RWPE2 (cell line): ENCODE measurements at regions not wholly inside any gene's neighbourhood (a gene's known extent, or its start where the extent isn't known, plus 50 kb on each side); places are given as distances from the start of the nearest gene placed in this dataset.
A peak's percentile ranks its signal among the peaks of the same experiment; 100 is the strongest.
"Not testable (repeated sequence)": the region's sequence is repeated elsewhere in the genome, so short reads cannot be mapped to it uniquely, and the experiment has no call there.

Source experiments
- ATAC-seq: fragments of 200-7000 bp; cut with Tn5 transposase; 3 replicates; pipeline ENCODE4 v1.9.1; 2021; ENCODE audit warnings: low read depth
- DNase-seq: peaks from one replicate; pipeline ENCODE4 v3.0.0-alpha.2; 2020; ENCODE audit warnings: low spot score
- H3K27ac ChIP-seq: fragments of 450-650 bp; 2 replicates; pipeline ENCODE4 v1.5.1; 2017; ENCODE audit warnings: mild to moderate bottlenecking; ENCODE audit not compliant: poor library complexity, severe bottlenecking
- H3K27me3 ChIP-seq: fragments of 250-450 bp; sonication (Bioruptor Pico); 2 replicates; pipeline ENCODE4 v1.5.1; 2021; ENCODE audit warnings: mild to moderate bottlenecking, moderate library complexity; ENCODE audit not compliant: insufficient read depth, poor library complexity, severe bottlenecking
- H3K36me3 ChIP-seq: fragments of 250-450 bp; sonication (Bioruptor Pico); 2 replicates; pipeline ENCODE4 v1.5.1; 2020; ENCODE audit warnings: low read depth, mild to moderate bottlenecking, moderate library complexity
- H3K4me1 ChIP-seq: fragments of 250-450 bp; sonication (Bioruptor Pico); 2 replicates; pipeline ENCODE4 v1.5.1; 2021; ENCODE audit warnings: mild to moderate bottlenecking, moderate library complexity; ENCODE audit not compliant: insufficient read depth, poor library complexity, severe bottlenecking
- H3K4me3 ChIP-seq: fragments of 250-450 bp; sonication (Bioruptor Pico); 2 replicates; pipeline ENCODE4 v1.5.1; 2021; ENCODE audit warnings: mild to moderate bottlenecking, moderate library complexity; ENCODE audit not compliant: severe bottlenecking
- H3K9me3 ChIP-seq: fragments of 250-450 bp; sonication (Bioruptor Pico); 2 replicates; pipeline ENCODE4 v1.5.1; 2021; ENCODE audit warnings: mild to moderate bottlenecking, moderate library complexity; ENCODE audit not compliant: severe bottlenecking
- CTCF ChIP-seq: fragments of 450-650 bp; IDR thresholded peaks from one replicate; pipeline ENCODE4 v1.5.1; 2017; ENCODE audit warnings: mild to moderate bottlenecking, moderate library complexity; ENCODE audit not compliant: poor library complexity, severe bottlenecking

- Histone ChIP-seq H3K4me1 (no peaks in the 10 kb centered on the region), H3K27ac (no peak overlapping the region), H3K36me3 (no peaks in the 10 kb centered on the region), H3K27me3 (no peaks in the 10 kb centered on the region), H3K4me3 (no peak overlapping the region), H3K9me3 (no peaks in the 10 kb centered on the region)
- TF ChIP-seq CTCF: no peak
- DNase-seq (no peak), ATAC-seq (no peak)
Observed at GRCh38 chr4:78660559-78660958, 109.0 kb downstream of the ANXA3 start.

GRCh38 chr4:78661086-78661690, 109.6 kb downstream of the ANXA3 start:
- no peak for TF ChIP-seq CTCF
- no peaks in the 10 kb centered on the region for H3K36me3 ChIP-seq
- no peaks in the 10 kb centered on the region for H3K27me3 ChIP-seq
- H3K4me1 ChIP-seq: no peaks in the 10 kb centered on the region
- H3K9me3 ChIP-seq: no peaks in the 10 kb centered on the region
- no peak overlapping the region for H3K27ac ChIP-seq
- ATAC-seq: no peak
- no peak for DNase-seq
- H3K4me3 ChIP-seq: no peak overlapping the region

- no peaks in the 10 kb centered on the region for H3K9me3 ChIP-seq
- TF ChIP-seq CTCF: no peak
- H3K4me1 ChIP-seq: no peaks in the 10 kb centered on the region
- ATAC-seq (peak; percentile 40; the same call in 2 of the 3 replicates), DNase-seq (no peak)
- H3K4me3 ChIP-seq: no peak overlapping the region
- H3K36me3 ChIP-seq: no peaks in the 10 kb centered on the region
- H3K27ac ChIP-seq: no peak overlapping the region
- no peaks in the 10 kb centered on the region for H3K27me3 ChIP-seq
Observed at GRCh38 chr4:78661921-78662521, 110.5 kb downstream of the ANXA3 start.

- no peaks in the 10 kb centered on the region for H3K36me3 ChIP-seq
- TF ChIP-seq CTCF: no peak
- no peak overlapping the region for H3K4me3 ChIP-seq
- no peaks in the 10 kb centered on the region for H3K9me3 ChIP-seq
- H3K27me3 ChIP-seq: no peaks in the 10 kb centered on the region
- H3K4me1 ChIP-seq: no peaks in the 10 kb centered on the region
- H3K27ac ChIP-seq: no peak overlapping the region
- ATAC-seq (no peak), DNase-seq (no peak)
Observed at GRCh38 chr4:78662658-78663057, 111.1 kb downstream of the ANXA3 start.

GRCh38 chr4:78664296-78664695, 111.9 kb upstream of the BMP2K start:
- not testable (repeated sequence) for DNase-seq, H3K4me1 ChIP-seq, H3K9me3 ChIP-seq, H3K36me3 ChIP-seq, H3K27me3 ChIP-seq, H3K27ac ChIP-seq, H3K4me3 ChIP-seq, ATAC-seq
